GM12875 (cell line): ENCODE measurements at regions not wholly inside any gene's neighbourhood (a gene's known extent, or its start where the extent isn't known, plus 50 kb on each side); places are given as distances from the start of the nearest gene placed in this dataset.

Experiments used
- H3K4me3 ChIP-seq: one replicate; pipeline ENCODE4 v1.5.1; 2011; ENCODE audit warnings: low read depth, low read length, control low read depth
- CTCF ChIP-seq: IDR thresholded peaks from 2 replicates; pipeline ENCODE4 v1.5.1; 2011; ENCODE audit warnings: low read depth, mild to moderate bottlenecking, control low read depth, inconsistent platforms, low read length, moderate library complexity, borderline replicate concordance; ENCODE audit not compliant: insufficient read depth

- no peak overlapping the region for H3K4me3 ChIP-seq
- TF ChIP-seq CTCF = no peak
Measured at GRCh38 chr2:103423100-103423499, 661.3 kb downstream of the TMEM182 start.

- no peak overlapping the region for H3K4me3 ChIP-seq
- no peak for TF ChIP-seq CTCF
Measured at GRCh38 chr2:103427567-103427966, 665.7 kb downstream of the TMEM182 start.

- TF ChIP-seq CTCF = no peak
- no peak overlapping the region for H3K4me3 ChIP-seq
Measured at GRCh38 chr2:103430191-103430590, 668.4 kb downstream of the TMEM182 start.

GRCh38 chr2:103435010-103435409 lies 673.2 kb downstream of the TMEM182 start:
- H3K4me3 ChIP-seq = no peak overlapping the region
- no peak for TF ChIP-seq CTCF

GRCh38 chr2:103437161-103437560 lies 675.3 kb downstream of the TMEM182 start:
- TF ChIP-seq CTCF = no peak
- H3K4me3 ChIP-seq = no peak overlapping the region

GRCh38 chr2:103445347-103445746 lies 683.5 kb downstream of the TMEM182 start:
- H3K4me3 ChIP-seq = no peak overlapping the region
- no peak for TF ChIP-seq CTCF

- no peak overlapping the region for H3K4me3 ChIP-seq
- no peak for TF ChIP-seq CTCF
Measured at GRCh38 chr2:103448495-103448894, 686.7 kb downstream of the TMEM182 start.
